DND-41 (cell line): ENCODE measurements at regions not wholly inside any gene's neighbourhood (a gene's known extent, or its start where the extent isn't known, plus 50 kb on each side); places are given as distances from the start of the nearest gene placed in this dataset.

Source experiments
- EZH2 ChIP-seq: IDR thresholded peaks from 3 replicates; pipeline ENCODE4 v1.6.1; 2012; ENCODE audit warnings: borderline replicate concordance, low read depth, mild to moderate bottlenecking, moderate library complexity, low read length, inconsistent platforms; ENCODE audit not compliant: severe bottlenecking
- TF ChIP-seq, protein P1 (sequence below): IDR thresholded peaks from 2 replicates; pipeline ENCODE4 v1.5.1; 2012; ENCODE audit warnings: borderline replicate concordance, low read length, moderate library complexity, mild to moderate bottlenecking; ENCODE audit not compliant: poor library complexity, severe bottlenecking; ENCODE audit errors: extremely low read depth

GRCh38 chr6:153465050-153465449, 334.0 kb upstream of the RGS17 start:
- TF ChIP-seq, protein P1, sequence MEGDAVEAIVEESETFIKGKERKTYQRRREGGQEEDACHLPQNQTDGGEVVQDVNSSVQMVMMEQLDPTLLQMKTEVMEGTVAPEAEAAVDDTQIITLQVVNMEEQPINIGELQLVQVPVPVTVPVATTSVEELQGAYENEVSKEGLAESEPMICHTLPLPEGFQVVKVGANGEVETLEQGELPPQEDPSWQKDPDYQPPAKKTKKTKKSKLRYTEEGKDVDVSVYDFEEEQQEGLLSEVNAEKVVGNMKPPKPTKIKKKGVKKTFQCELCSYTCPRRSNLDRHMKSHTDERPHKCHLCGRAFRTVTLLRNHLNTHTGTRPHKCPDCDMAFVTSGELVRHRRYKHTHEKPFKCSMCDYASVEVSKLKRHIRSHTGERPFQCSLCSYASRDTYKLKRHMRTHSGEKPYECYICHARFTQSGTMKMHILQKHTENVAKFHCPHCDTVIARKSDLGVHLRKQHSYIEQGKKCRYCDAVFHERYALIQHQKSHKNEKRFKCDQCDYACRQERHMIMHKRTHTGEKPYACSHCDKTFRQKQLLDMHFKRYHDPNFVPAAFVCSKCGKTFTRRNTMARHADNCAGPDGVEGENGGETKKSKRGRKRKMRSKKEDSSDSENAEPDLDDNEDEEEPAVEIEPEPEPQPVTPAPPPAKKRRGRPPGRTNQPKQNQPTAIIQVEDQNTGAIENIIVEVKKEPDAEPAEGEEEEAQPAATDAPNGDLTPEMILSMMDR, result no peak
- no peak for TF ChIP-seq EZH2
